Trophoblast cell (in vitro differentiated cells and primary cell): ENCODE measurements at regions not wholly inside any gene's neighbourhood (a gene's known extent, or its start where the extent isn't known, plus 50 kb on each side); places are given as distances from the start of the nearest gene placed in this dataset.

Experiments used
- DNase-seq, 2 donors: peaks; one replicate each; pipeline ENCODE4 v3.0.0-alpha.2; 2016
- H2AFZ ChIP-seq: 2 replicates; pipeline ENCODE4 v1.6.1; 2013; ENCODE audit warnings: low read length, moderate library complexity, mild to moderate bottlenecking; ENCODE audit not compliant: insufficient read depth, poor library complexity
- H2AK5ac ChIP-seq: 2 replicates; pipeline ENCODE4 v1.6.1; 2013; ENCODE audit warnings: mild to moderate bottlenecking, low read length
- H2BK120ac ChIP-seq: 2 replicates; pipeline ENCODE4 v1.6.1; 2013; ENCODE audit warnings: low read length, mild to moderate bottlenecking, moderate library complexity; ENCODE audit not compliant: insufficient read depth, poor library complexity
- H2BK12ac ChIP-seq: 2 replicates; pipeline ENCODE4 v1.6.1; 2013; ENCODE audit warnings: mild to moderate bottlenecking, low read length, moderate library complexity
- H2BK5ac ChIP-seq: 2 replicates; pipeline ENCODE4 v1.6.1; 2013; ENCODE audit warnings: low read length, low read depth, moderate library complexity, mild to moderate bottlenecking; ENCODE audit not compliant: poor library complexity
- H3K14ac ChIP-seq: 2 replicates; pipeline ENCODE4 v1.6.1; 2013; ENCODE audit warnings: mild to moderate bottlenecking, low read length
- H3K18ac ChIP-seq: 2 replicates; pipeline ENCODE4 v1.6.1; 2013; ENCODE audit warnings: mild to moderate bottlenecking, low read length
- H3K23ac ChIP-seq: 2 replicates; pipeline ENCODE4 v1.6.1; 2013; ENCODE audit warnings: low read length
- H3K27ac ChIP-seq: 2 replicates; pipeline ENCODE4 v1.5.1; 2013; ENCODE audit warnings: low read depth, mild to moderate bottlenecking, inconsistent platforms, low read length, moderate library complexity
- H3K27me3 ChIP-seq: 2 replicates; pipeline ENCODE4 v1.6.1; 2013; ENCODE audit warnings: inconsistent platforms, mild to moderate bottlenecking, low read length, moderate library complexity; ENCODE audit not compliant: insufficient read depth
- H3K36me3 ChIP-seq, 2 experiments: 1 replicate in 1 of 2; 2 replicates in 1 of 2; pipeline ENCODE4 v1.6.1; 2013; ENCODE audit warnings: low read length in 2 of 2, mild to moderate bottlenecking in 2 of 2, moderate library complexity in 1 of 2; ENCODE audit not compliant: insufficient read depth in 2 of 2, control insufficient read depth in 1 of 2
- H3K4ac ChIP-seq: 2 replicates; pipeline ENCODE4 v1.6.1; 2013; ENCODE audit warnings: low read depth, mild to moderate bottlenecking, low read length, moderate library complexity
- H3K4me1 ChIP-seq, 2 experiments: 1 replicate in 1 of 2; 2 replicates in 1 of 2; pipeline ENCODE4 v1.6.1; 2013; ENCODE audit warnings: low read length in 2 of 2, mild to moderate bottlenecking in 2 of 2, moderate library complexity in 1 of 2; ENCODE audit not compliant: insufficient read depth in 2 of 2, control insufficient read depth in 1 of 2
- H3K4me2 ChIP-seq: 2 replicates; pipeline ENCODE4 v1.6.1; 2013; ENCODE audit warnings: inconsistent platforms, mild to moderate bottlenecking, low read length, moderate library complexity
- H3K4me3 ChIP-seq: 2 replicates; pipeline ENCODE4 v1.5.1; 2013; ENCODE audit warnings: mild to moderate bottlenecking, low read depth, low read length, inconsistent platforms
- H3K79me1 ChIP-seq: one replicate; pipeline ENCODE4 v1.6.1; 2013; ENCODE audit warnings: low read length
- H3K79me2 ChIP-seq: 2 replicates; pipeline ENCODE4 v1.6.1; 2013; ENCODE audit warnings: low read length, mild to moderate bottlenecking; ENCODE audit not compliant: control insufficient read depth, insufficient read depth, poor library complexity
- H3K9ac ChIP-seq: 2 replicates; pipeline ENCODE4 v1.6.1; 2013; ENCODE audit warnings: mild to moderate bottlenecking, low read length
- H3K9me3 ChIP-seq: 2 replicates; pipeline ENCODE4 v1.6.1; 2013; ENCODE audit warnings: low read depth, mild to moderate bottlenecking, control low read depth, inconsistent platforms, low read length; ENCODE audit not compliant: insufficient read depth
- H4K12ac ChIP-seq: 2 replicates; pipeline ENCODE4 v1.6.1; 2013; ENCODE audit warnings: low read depth, mild to moderate bottlenecking, low read length, moderate library complexity
- H4K8ac ChIP-seq: 2 replicates; pipeline ENCODE4 v1.6.1; 2013; ENCODE audit warnings: low read depth, mild to moderate bottlenecking, low read length, moderate library complexity
- H4K91ac ChIP-seq: one replicate; pipeline ENCODE4 v1.6.1; 2013; ENCODE audit warnings: low read depth, mild to moderate bottlenecking, low read length, moderate library complexity
- WGBS: extraction: QIAGEN DNeasy Blood & Tissue Kit; methylation state at CpG from one replicate; pipeline ENCODE4 v1.1.7; 2013; ENCODE audit warnings: missing lambda C conversion rate; ENCODE audit not compliant: insufficient read length, insufficient coverage; ENCODE audit errors: extremely low coverage; 5-methylcytosine and 5-hydroxymethylcytosine counted together

DNA sequence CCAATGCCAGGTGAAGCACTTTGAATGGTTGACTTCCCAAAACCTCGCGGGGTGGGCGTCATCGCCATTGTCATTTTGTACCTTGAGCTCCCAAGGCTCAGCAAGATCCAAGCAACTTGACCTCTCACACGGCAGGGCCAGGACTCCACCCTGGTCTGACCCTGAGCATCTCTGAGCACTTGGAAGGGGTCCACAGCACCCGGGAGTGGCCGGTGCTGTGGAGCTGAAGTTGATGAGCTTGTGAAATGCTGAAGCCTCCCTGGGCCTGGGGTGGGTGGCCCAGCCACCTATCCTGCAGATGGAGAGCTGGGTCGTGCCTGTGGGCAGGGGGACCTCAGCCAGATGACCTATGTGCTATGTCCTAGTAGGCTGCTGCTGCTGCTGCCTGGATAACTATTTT, 283.3 kb upstream of the FOXF1 start:
- H2BK120ac ChIP-seq = no peak overlapping the region

DNA sequence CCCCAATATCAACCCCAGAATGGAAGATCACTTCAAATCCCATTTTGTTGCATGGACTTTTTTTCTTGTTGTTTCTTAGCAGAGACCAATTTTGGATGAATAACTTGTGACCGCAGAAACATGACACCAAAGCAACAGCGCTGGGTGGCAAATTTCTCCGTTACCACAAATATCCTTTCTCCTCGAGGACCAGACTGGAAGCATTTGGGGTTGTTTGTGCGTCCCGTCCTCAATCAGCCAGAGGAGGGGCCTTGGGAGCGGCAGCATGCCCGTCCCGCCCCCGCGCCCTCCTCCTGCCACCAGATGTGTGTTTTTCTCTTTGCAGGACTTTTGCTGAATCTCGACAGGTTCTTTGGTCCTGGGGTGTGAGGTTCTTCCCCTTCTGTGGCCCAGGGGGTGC, 282.5 kb upstream of the FOXF1 start:
- Histone ChIP-seq H3K27ac (no peak overlapping the region), H3K4me1 (no peaks in the 10 kb centered on the region), H3K79me1 (no peaks in the 10 kb centered on the region), H3K9me3 (no peaks in the 10 kb centered on the region), H3K23ac (no peak overlapping the region), H3K4me3 (no peak overlapping the region), H3K4me2 (no peak overlapping the region), H2BK5ac (no peak overlapping the region), H3K27me3 (no peaks in the 10 kb centered on the region), H2BK120ac (no peak overlapping the region), H4K8ac (no peak overlapping the region), H2AK5ac (no peak overlapping the region), H3K9ac (no peak overlapping the region), H3K14ac (no peak overlapping the region), H3K36me3 (no peaks in the 10 kb centered on the region), H3K18ac (no peak overlapping the region), H3K4ac (no peak overlapping the region), H3K79me2 (no peaks in the 10 kb centered on the region), H2AFZ (no peak overlapping the region), H4K12ac (no peak overlapping the region), H4K91ac (no peak overlapping the region), H2BK12ac (no peak overlapping the region)
- DNase-seq = no peak
- WGBS = no CpG with 5 or more reads among the region's 12 CpGs

More for the DNA sequence above, 283.3 kb upstream of the FOXF1 start:
- Histone ChIP-seq H3K4ac (no peak overlapping the region), H3K27me3 (no peaks in the 10 kb centered on the region), H2BK12ac (no peak overlapping the region), H4K12ac (no peak overlapping the region), H3K4me3 (no peak overlapping the region), H3K14ac (no peak overlapping the region), H3K27ac (no peak overlapping the region), H3K79me2 (no peaks in the 10 kb centered on the region), H3K23ac (no peak overlapping the region), H2AFZ (no peak overlapping the region), H3K36me3 (no peaks in the 10 kb centered on the region), H4K91ac (no peak overlapping the region), H4K8ac (no peak overlapping the region), H3K9ac (no peak overlapping the region), H3K9me3 (no peaks in the 10 kb centered on the region), H3K4me1 (no peaks in the 10 kb centered on the region), H3K79me1 (no peaks in the 10 kb centered on the region), H3K18ac (no peak overlapping the region), H2BK5ac (no peak overlapping the region), H2AK5ac (no peak overlapping the region), H3K4me2 (no peak overlapping the region)
- no peak for DNase-seq
- WGBS = no CpG with 5 or more reads among the region's 8 CpGs

DNA sequence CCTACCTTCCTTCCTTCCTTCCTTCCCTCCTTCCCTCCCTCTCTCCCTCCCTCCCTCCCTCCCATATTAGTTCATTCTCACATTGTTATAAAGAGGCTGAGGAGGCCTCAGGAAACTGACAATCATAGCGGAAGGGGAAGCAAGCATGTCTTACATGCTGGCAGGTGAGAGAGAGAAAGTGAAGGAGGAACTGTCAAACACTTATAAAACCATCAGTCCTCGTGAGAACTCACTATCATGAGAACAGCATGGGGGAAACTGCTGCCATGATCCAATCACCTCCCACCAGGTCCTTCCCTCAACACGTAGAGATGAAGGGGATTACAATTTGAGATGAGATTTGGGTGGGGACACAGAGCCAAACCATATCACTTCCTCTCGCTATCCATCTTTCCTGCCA, 281.6 kb upstream of the FOXF1 start:
- H3K4ac ChIP-seq = no peak overlapping the region
- WGBS = no CpG with 5 or more reads among the region's 4 CpGs
- H2BK12ac ChIP-seq = no peak overlapping the region
- no peaks in the 10 kb centered on the region for H3K4me1 ChIP-seq
- no peaks in the 10 kb centered on the region for H3K9me3 ChIP-seq
- no peak overlapping the region for H4K8ac ChIP-seq
- no peak overlapping the region for H2BK5ac ChIP-seq
- H3K27me3 ChIP-seq = no peaks in the 10 kb centered on the region
- H3K18ac ChIP-seq = no peak overlapping the region
- H3K79me1 ChIP-seq = no peaks in the 10 kb centered on the region
- no peak overlapping the region for H2AK5ac ChIP-seq
- no peak overlapping the region for H3K27ac ChIP-seq
- H3K79me2 ChIP-seq = no peaks in the 10 kb centered on the region
- DNase-seq = no peak
- no peak overlapping the region for H3K4me3 ChIP-seq
- H3K36me3 ChIP-seq = no peaks in the 10 kb centered on the region
- no peak overlapping the region for H3K9ac ChIP-seq
- no peak overlapping the region for H2AFZ ChIP-seq
- H3K23ac ChIP-seq = no peak overlapping the region
- H2BK120ac ChIP-seq = no peak overlapping the region
- H3K4me2 ChIP-seq = no peak overlapping the region
- no peak overlapping the region for H4K91ac ChIP-seq
- H4K12ac ChIP-seq = no peak overlapping the region
- no peak overlapping the region for H3K14ac ChIP-seq

DNA sequence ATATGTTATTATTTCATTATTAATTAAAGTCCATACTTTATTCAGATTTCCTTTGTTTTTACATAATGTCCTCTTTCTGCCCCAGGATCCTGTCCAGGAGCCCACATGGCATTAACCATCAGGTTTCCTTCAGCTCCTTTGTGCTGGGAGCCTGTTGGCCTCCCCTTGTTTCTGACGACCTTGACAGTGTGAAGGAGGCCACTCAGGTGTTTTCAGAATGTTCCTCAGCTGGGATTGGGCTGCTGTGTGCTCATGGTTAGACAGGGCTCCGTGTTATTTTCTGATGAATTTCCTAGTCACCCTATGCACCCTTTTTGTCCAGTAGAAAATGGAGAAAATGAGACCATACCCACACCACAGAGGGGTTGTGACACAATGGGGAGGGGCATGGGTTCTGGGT, 281.0 kb upstream of the FOXF1 start:
- Histone ChIP-seq H3K4me3 (no peak overlapping the region), H3K4me1 (no peaks in the 10 kb centered on the region), H3K4me2 (no peak overlapping the region), H3K23ac (no peak overlapping the region), H2AK5ac (no peak overlapping the region), H3K9me3 (no peaks in the 10 kb centered on the region), H3K4ac (no peak overlapping the region), H3K79me1 (no peaks in the 10 kb centered on the region), H4K91ac (no peak overlapping the region), H3K18ac (no peak overlapping the region), H3K27me3 (no peaks in the 10 kb centered on the region), H3K79me2 (no peaks in the 10 kb centered on the region), H2BK5ac (no peak overlapping the region), H3K9ac (no peak overlapping the region), H2AFZ (no peak overlapping the region), H4K12ac (no peak overlapping the region), H2BK120ac (no peak overlapping the region), H2BK12ac (no peak overlapping the region), H3K36me3 (no peaks in the 10 kb centered on the region), H3K14ac (no peak overlapping the region), H4K8ac (no peak overlapping the region), H3K27ac (no peak overlapping the region)
- no peak for DNase-seq
- WGBS = no CpG with 5 or more reads among the region's 2 CpGs
